ENCODE measurements at regions not wholly inside any gene's neighbourhood (a gene's known extent, or its start where the extent isn't known, plus 50 kb on each side); places are given as distances from the start of the nearest gene placed in this dataset.

GRCh38 chr4:4759232-4759631 lies 100.2 kb upstream of the MSX1 start:
- DNase-seq (no peak), ATAC-seq (no peak)
- Mint-ChIP-seq H3K27me3 (peaks cover 0 to 9% (median 3%) of the 10 kb centered on the region in 5 donors), H3K4me1 (peaks cover 6 to 15% (median 7%) of the 10 kb centered on the region in 7 donors), H3K36me3 (peaks cover 0 to 9% (median 1%) of the 10 kb centered on the region in 5 donors), H3K27ac (no peak overlapping the region), H3K9me3 (peaks cover 0 to 6% (median 2%) of the 10 kb centered on the region in 11 donors), H3K4me3 (no peak overlapping the region)
- CTCF ChIA-PET: no interaction called here
- no peaks in the 10 kb centered on the region for H3K27me3 ChIP-seq (ENCODE audit: control insufficient read depth in 2 of 2, insufficient read depth in 2 of 2, low read length in 2 of 2)
- H3K36me3 ChIP-seq (ENCODE audit: control insufficient read depth in 2 of 3, insufficient read depth in 3 of 3, low read length in 3 of 3): no peaks in the 10 kb centered on the region
- POLR2A ChIA-PET: no interaction called here
- H3K27ac ChIP-seq (ENCODE audit: low read depth, low read length): no peak overlapping the region
- H3K4me1 ChIP-seq (ENCODE audit: control insufficient read depth in 2 of 2, insufficient read depth in 2 of 2, low read length in 2 of 2): peaks cover 0 to 3% of the 10 kb centered on the region in 2 donors
- no peaks in the 10 kb centered on the region for H3K9me3 ChIP-seq (ENCODE audit: control insufficient read depth in 2 of 3, low read length in 3 of 3)
- H3K4me3 ChIP-seq (ENCODE audit: low read length): no peak overlapping the region
- intact Hi-C loops (cut with micrococcal nuclease): no loop called here

- Mint-ChIP-seq H3K27ac (no peak overlapping the region), H3K27me3 (peaks cover 0 to 9% (median 6%) of the 10 kb centered on the region in 5 donors), H3K9me3 (peaks cover 0 to 4% (median 0%) of the 10 kb centered on the region in 11 donors), H3K4me3 (no peak overlapping the region), H3K4me1 (peaks cover 5 to 10% (median 7%) of the 10 kb centered on the region in 7 donors), H3K36me3 (peaks cover 0 to 7% (median 0%) of the 10 kb centered on the region in 5 donors)
- no peak overlapping the region for H3K27ac ChIP-seq (ENCODE audit: low read depth, low read length)
- intact Hi-C loops (cut with micrococcal nuclease): no loop called here
- no peaks in the 10 kb centered on the region for H3K36me3 ChIP-seq (ENCODE audit: control insufficient read depth in 2 of 3, insufficient read depth in 3 of 3, low read length in 3 of 3)
- no peak overlapping the region for H3K4me3 ChIP-seq (ENCODE audit: low read length)
- POLR2A ChIA-PET: no interaction called here
- no peaks in the 10 kb centered on the region for H3K27me3 ChIP-seq (ENCODE audit: control insufficient read depth in 2 of 2, insufficient read depth in 2 of 2, low read length in 2 of 2)
- peaks cover 0 to 3% of the 10 kb centered on the region in 2 donors for H3K4me1 ChIP-seq (ENCODE audit: control insufficient read depth in 2 of 2, insufficient read depth in 2 of 2, low read length in 2 of 2)
- DNase-seq (no peak), ATAC-seq (no peak)
- no peaks in the 10 kb centered on the region for H3K9me3 ChIP-seq (ENCODE audit: control insufficient read depth in 2 of 3, low read length in 3 of 3)
- CTCF ChIA-PET: no interaction called here
These were observed 100.8 kb upstream of the MSX1 start for GRCh38 chr4:4758681-4759080.

- Mint-ChIP-seq H3K36me3 (peaks cover 0 to 3% (median 0%) of the 10 kb centered on the region in 5 donors), H3K27me3 (peaks cover 0 to 24% (median 10%) of the 10 kb centered on the region in 5 donors), H3K9me3 (no peaks in the 10 kb centered on the region), H3K4me3 (no peak overlapping the region), H3K27ac (no peak overlapping the region), H3K4me1 (no peaks in the 10 kb centered on the region)
- Histone ChIP-seq H3K27ac (ENCODE audit: low read depth, low read length) (no peak overlapping the region), H3K36me3 (ENCODE audit: control insufficient read depth in 2 of 3, insufficient read depth in 3 of 3, low read length in 3 of 3) (no peaks in the 10 kb centered on the region), H3K9me3 (ENCODE audit: control insufficient read depth in 2 of 3, low read length in 3 of 3) (peaks cover 0 to 1% (median 0%) of the 10 kb centered on the region in 3 experiments), H3K27me3 (ENCODE audit: control insufficient read depth in 2 of 2, insufficient read depth in 2 of 2, low read length in 2 of 2) (no peaks in the 10 kb centered on the region), H3K4me1 (ENCODE audit: control insufficient read depth in 2 of 2, insufficient read depth in 2 of 2, low read length in 2 of 2) (no peaks in the 10 kb centered on the region), H3K4me3 (ENCODE audit: low read length) (no peak overlapping the region)
- CTCF ChIA-PET: no interaction called here
- intact Hi-C loops (cut with micrococcal nuclease): no loop called here
- POLR2A ChIA-PET: no interaction called here
- ATAC-seq: no peak
- no peak for DNase-seq
These were observed 104.2 kb upstream of the MSX1 start for GRCh38 chr4:4755306-4755705.

- intact Hi-C loops (cut with micrococcal nuclease): no loop called here
- no peaks in the 10 kb centered on the region for H3K4me1 ChIP-seq (ENCODE audit: control insufficient read depth in 2 of 2, insufficient read depth in 2 of 2, low read length in 2 of 2)
- POLR2A ChIA-PET: no interaction called here
These were observed 104.8 kb upstream of the MSX1 start for GRCh38 chr4:4754641-4755040.

GRCh38 chr4:4753643-4754042 lies 105.8 kb upstream of the MSX1 start:
- H3K9me3 Mint-ChIP-seq: peaks cover 0 to 3% (median 0%) of the 10 kb centered on the region in 11 donors
- Histone ChIP-seq H3K27ac (ENCODE audit: low read depth, low read length) (no peak overlapping the region), H3K27me3 (ENCODE audit: control insufficient read depth in 2 of 2, insufficient read depth in 2 of 2, low read length in 2 of 2) (no peaks in the 10 kb centered on the region), H3K36me3 (ENCODE audit: control insufficient read depth in 2 of 3, insufficient read depth in 3 of 3, low read length in 3 of 3) (no peaks in the 10 kb centered on the region), H3K9me3 (ENCODE audit: control insufficient read depth in 2 of 3, low read length in 3 of 3) (peaks cover 0 to 4% (median 0%) of the 10 kb centered on the region in 3 experiments), H3K4me1 (ENCODE audit: control insufficient read depth in 2 of 2, insufficient read depth in 2 of 2, low read length in 2 of 2) (no peaks in the 10 kb centered on the region), H3K4me3 (ENCODE audit: low read length) (no peak overlapping the region)
- ChIA-PET POLR2A (no interaction called here), CTCF (no interaction called here)
- DNase-seq (no peak), ATAC-seq (no peak)
- H3K27ac Mint-ChIP-seq: no peak overlapping the region
- peaks cover 0 to 1% (median 0%) of the 10 kb centered on the region in 5 donors for H3K36me3 Mint-ChIP-seq
- no peak overlapping the region for H3K4me3 Mint-ChIP-seq
- intact Hi-C loops (cut with micrococcal nuclease): no loop called here
- H3K4me1 Mint-ChIP-seq: no peaks in the 10 kb centered on the region
- peaks cover 0 to 24% (median 10%) of the 10 kb centered on the region in 5 donors for H3K27me3 Mint-ChIP-seq

More at GRCh38 chr4:4754641-4755040, 104.8 kb upstream of the MSX1 start:
- Mint-ChIP-seq H3K4me1 (no peaks in the 10 kb centered on the region), H3K27ac (no peak overlapping the region), H3K27me3 (peaks cover 0 to 24% (median 10%) of the 10 kb centered on the region in 5 donors), H3K9me3 (no peaks in the 10 kb centered on the region), H3K36me3 (peaks cover 0 to 3% (median 0%) of the 10 kb centered on the region in 5 donors), H3K4me3 (no peak overlapping the region)
- peaks cover 0 to 4% (median 0%) of the 10 kb centered on the region in 3 experiments for H3K9me3 ChIP-seq (ENCODE audit: control insufficient read depth in 2 of 3, low read length in 3 of 3)
- DNase-seq: no peak
- no peak for ATAC-seq
- CTCF ChIA-PET: no interaction called here
- no peaks in the 10 kb centered on the region for H3K36me3 ChIP-seq (ENCODE audit: control insufficient read depth in 2 of 3, insufficient read depth in 3 of 3, low read length in 3 of 3)
- no peak overlapping the region for H3K27ac ChIP-seq (ENCODE audit: low read depth, low read length)
- H3K27me3 ChIP-seq (ENCODE audit: control insufficient read depth in 2 of 2, insufficient read depth in 2 of 2, low read length in 2 of 2): no peaks in the 10 kb centered on the region
- no peak overlapping the region for H3K4me3 ChIP-seq (ENCODE audit: low read length)

GRCh38 chr4:4752576-4753401 lies 106.7 kb upstream of the MSX1 start:
- H3K4me1 Mint-ChIP-seq: no peaks in the 10 kb centered on the region

GRCh38 chr4:4752025-4752424 lies 107.4 kb upstream of the MSX1 start:
- no peaks in the 10 kb centered on the region for H3K36me3 ChIP-seq (ENCODE audit: control insufficient read depth in 2 of 3, insufficient read depth in 3 of 3, low read length in 3 of 3)
- CTCF ChIA-PET: no interaction called here

More at GRCh38 chr4:4752576-4753401, 106.7 kb upstream of the MSX1 start:
- Histone ChIP-seq H3K27ac (ENCODE audit: low read depth, low read length) (no peak overlapping the region), H3K36me3 (ENCODE audit: control insufficient read depth in 2 of 3, insufficient read depth in 3 of 3, low read length in 3 of 3) (no peaks in the 10 kb centered on the region), H3K9me3 (ENCODE audit: control insufficient read depth in 2 of 3, low read length in 3 of 3) (peaks cover 0 to 4% (median 0%) of the 10 kb centered on the region in 3 experiments), H3K4me3 (ENCODE audit: low read length) (no peak overlapping the region), H3K27me3 (ENCODE audit: control insufficient read depth in 2 of 2, insufficient read depth in 2 of 2, low read length in 2 of 2) (no peaks in the 10 kb centered on the region), H3K4me1 (ENCODE audit: control insufficient read depth in 2 of 2, insufficient read depth in 2 of 2, low read length in 2 of 2) (no peaks in the 10 kb centered on the region)
- ChIA-PET CTCF (no interaction called here), POLR2A (no interaction called here)
- Mint-ChIP-seq H3K27ac (no peak overlapping the region), H3K4me3 (no peak overlapping the region), H3K27me3 (peaks cover 4 to 24% (median 10%) of the 10 kb centered on the region in 5 donors), H3K9me3 (peaks cover 0 to 5% (median 2%) of the 10 kb centered on the region in 11 donors), H3K36me3 (no peaks in the 10 kb centered on the region)
- intact Hi-C loops (cut with micrococcal nuclease): no loop called here
- DNase-seq: no peak
- no peak for ATAC-seq

More at GRCh38 chr4:4752025-4752424, 107.4 kb upstream of the MSX1 start:
- no peak for ATAC-seq
- peaks cover 0 to 9% (median 4%) of the 10 kb centered on the region in 11 donors for H3K9me3 Mint-ChIP-seq
- POLR2A ChIA-PET: no interaction called here
- H3K36me3 Mint-ChIP-seq: peaks cover 0 to 2% (median 0%) of the 10 kb centered on the region in 5 donors
- H3K27ac Mint-ChIP-seq: no peak overlapping the region
- Histone ChIP-seq H3K27ac (ENCODE audit: low read depth, low read length) (no peak overlapping the region), H3K9me3 (ENCODE audit: control insufficient read depth in 2 of 3, low read length in 3 of 3) (peaks cover 0 to 4% (median 0%) of the 10 kb centered on the region in 3 experiments), H3K27me3 (ENCODE audit: control insufficient read depth in 2 of 2, insufficient read depth in 2 of 2, low read length in 2 of 2) (no peaks in the 10 kb centered on the region), H3K4me1 (ENCODE audit: control insufficient read depth in 2 of 2, insufficient read depth in 2 of 2, low read length in 2 of 2) (no peaks in the 10 kb centered on the region), H3K4me3 (ENCODE audit: low read length) (no peak overlapping the region)
- intact Hi-C loops (cut with micrococcal nuclease): no loop called here
- peaks cover 4 to 24% (median 10%) of the 10 kb centered on the region in 5 donors for H3K27me3 Mint-ChIP-seq
- no peak for DNase-seq
- H3K4me3 Mint-ChIP-seq: no peak overlapping the region
- no peaks in the 10 kb centered on the region for H3K4me1 Mint-ChIP-seq

Data from naive thymus-derived CD4-positive, alpha-beta T cell (primary cell).